ENCODE measurements at regions not wholly inside any gene's neighbourhood (a gene's known extent, or its start where the extent isn't known, plus 50 kb on each side); places are given as distances from the start of the nearest gene placed in this dataset.
"Not testable (repeated sequence)": the region's sequence is repeated elsewhere in the genome, so short reads cannot be mapped to it uniquely, and the experiment has no call there.

DNA sequence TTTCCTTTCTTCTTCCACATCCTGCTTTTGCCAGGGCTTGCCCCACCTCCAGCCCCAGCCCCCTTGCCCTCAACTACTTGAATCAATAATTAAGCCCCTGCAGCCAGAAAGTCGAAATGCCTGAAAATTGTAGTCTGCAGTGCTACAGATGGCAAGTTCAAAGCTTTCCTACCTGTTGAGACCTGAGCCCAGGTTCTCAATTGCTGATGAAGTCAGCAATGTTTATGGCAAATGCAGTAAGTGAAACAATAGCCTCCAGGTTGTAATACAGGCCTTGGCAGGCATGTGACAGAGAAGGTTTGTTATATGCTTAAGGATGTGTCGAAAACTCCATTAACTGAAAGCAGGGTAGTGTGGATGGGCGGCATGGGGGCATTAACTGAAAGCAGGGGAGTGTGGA, 181.1 kb upstream of the SESN3 start:
- no peak overlapping the region for H3K9ac ChIP-seq (ENCODE audit: low read length)
- H3K9me3 ChIP-seq (ENCODE audit: control insufficient read depth in 1 of 2, insufficient read depth in 1 of 2, low read depth in 1 of 2, low read length in 2 of 2), result no peaks in the 10 kb centered on the region
- CTCF ChIA-PET, result no interaction called here
- H4K20me1 ChIP-seq (ENCODE audit: insufficient read depth), result no peaks in the 10 kb centered on the region
- DNase-seq (ENCODE audit: low read depth, low spot score) (no peak), ATAC-seq (no peak)
- RAD21 ChIA-PET (ENCODE audit: low non-redundant PET in 1 of 2, low total read pairs in 2 of 2, uncharacterized antibody in 2 of 2, unreplicated experiment in 2 of 2), result no interaction called here
- no peak overlapping the region for H3K4me3 ChIP-seq (replicated peaks in 1 of 2; ENCODE audit: low read depth in 1 of 2, low read length in 2 of 2)
- intact Hi-C loops (cut with micrococcal nuclease), result no loop called here
- H3K4me1 ChIP-seq (ENCODE audit: control insufficient read depth in 1 of 2, insufficient read depth in 2 of 2, low read length in 2 of 2), result no peaks in the 10 kb centered on the region
- no peaks in the 10 kb centered on the region for H3K79me2 ChIP-seq (ENCODE audit: insufficient read depth, low read length)
- no TSS peak for BruUV-seq (replicated peaks)
- no peaks in the 10 kb centered on the region for H3K36me3 ChIP-seq (ENCODE audit: control insufficient read depth in 1 of 2, insufficient read depth in 2 of 2, low read length in 2 of 2)
- no peak for TF ChIP-seq CEBPB (IDR thresholded peaks at IDR 0.05; ENCODE audit: low read depth)
- no peak for TF ChIP-seq ELF1 (IDR thresholded peaks at IDR 0.05; ENCODE audit: borderline replicate concordance, low read depth)
- no peak for TF ChIP-seq CBX3 (IDR thresholded peaks at IDR 0.05; ENCODE audit: low read depth)
- no peak for TF ChIP-seq POLR2A (IDR thresholded peaks at IDR 0.05; ENCODE audit: borderline replicate concordance, extremely low read depth, insufficient read depth, insufficient read length)
- no peak for TF ChIP-seq POLR2AphosphoS5 (IDR thresholded peaks at IDR 0.05; ENCODE audit: low read depth, low read length)
- no peak for TF ChIP-seq FOSL1 (IDR thresholded peaks at IDR 0.05; ENCODE audit: low read depth)
- TF ChIP-seq, protein P1, sequence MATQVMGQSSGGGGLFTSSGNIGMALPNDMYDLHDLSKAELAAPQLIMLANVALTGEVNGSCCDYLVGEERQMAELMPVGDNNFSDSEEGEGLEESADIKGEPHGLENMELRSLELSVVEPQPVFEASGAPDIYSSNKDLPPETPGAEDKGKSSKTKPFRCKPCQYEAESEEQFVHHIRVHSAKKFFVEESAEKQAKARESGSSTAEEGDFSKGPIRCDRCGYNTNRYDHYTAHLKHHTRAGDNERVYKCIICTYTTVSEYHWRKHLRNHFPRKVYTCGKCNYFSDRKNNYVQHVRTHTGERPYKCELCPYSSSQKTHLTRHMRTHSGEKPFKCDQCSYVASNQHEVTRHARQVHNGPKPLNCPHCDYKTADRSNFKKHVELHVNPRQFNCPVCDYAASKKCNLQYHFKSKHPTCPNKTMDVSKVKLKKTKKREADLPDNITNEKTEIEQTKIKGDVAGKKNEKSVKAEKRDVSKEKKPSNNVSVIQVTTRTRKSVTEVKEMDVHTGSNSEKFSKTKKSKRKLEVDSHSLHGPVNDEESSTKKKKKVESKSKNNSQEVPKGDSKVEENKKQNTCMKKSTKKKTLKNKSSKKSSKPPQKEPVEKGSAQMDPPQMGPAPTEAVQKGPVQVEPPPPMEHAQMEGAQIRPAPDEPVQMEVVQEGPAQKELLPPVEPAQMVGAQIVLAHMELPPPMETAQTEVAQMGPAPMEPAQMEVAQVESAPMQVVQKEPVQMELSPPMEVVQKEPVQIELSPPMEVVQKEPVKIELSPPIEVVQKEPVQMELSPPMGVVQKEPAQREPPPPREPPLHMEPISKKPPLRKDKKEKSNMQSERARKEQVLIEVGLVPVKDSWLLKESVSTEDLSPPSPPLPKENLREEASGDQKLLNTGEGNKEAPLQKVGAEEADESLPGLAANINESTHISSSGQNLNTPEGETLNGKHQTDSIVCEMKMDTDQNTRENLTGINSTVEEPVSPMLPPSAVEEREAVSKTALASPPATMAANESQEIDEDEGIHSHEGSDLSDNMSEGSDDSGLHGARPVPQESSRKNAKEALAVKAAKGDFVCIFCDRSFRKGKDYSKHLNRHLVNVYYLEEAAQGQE (IDR thresholded peaks at IDR 0.05; ENCODE audit: low read depth), result no peak
- TF ChIP-seq SIN3A (IDR thresholded peaks at IDR 0.05; ENCODE audit: low read depth), result no peak
- TF ChIP-seq TCF7L2 (IDR thresholded peaks at IDR 0.05; ENCODE audit: borderline replicate concordance, extremely low read depth, insufficient read depth, insufficient read length), result no peak
- no peak for TF ChIP-seq RAD21 (IDR thresholded peaks at IDR 0.05; ENCODE audit: low read depth)
- no peak for TF ChIP-seq EZH2phosphoT487 (IDR thresholded peaks at IDR 0.05; ENCODE audit: borderline replicate concordance)
- no peak for TF ChIP-seq SP1 (IDR thresholded peaks at IDR 0.05; ENCODE audit: low read depth)
- no peak for TF ChIP-seq ZFX (IDR thresholded peaks at IDR 0.05)
- TF ChIP-seq, protein P2, sequence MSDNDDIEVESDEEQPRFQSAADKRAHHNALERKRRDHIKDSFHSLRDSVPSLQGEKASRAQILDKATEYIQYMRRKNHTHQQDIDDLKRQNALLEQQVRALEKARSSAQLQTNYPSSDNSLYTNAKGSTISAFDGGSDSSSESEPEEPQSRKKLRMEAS (IDR thresholded peaks at IDR 0.05), result no peak
- TF ChIP-seq SRF (IDR thresholded peaks at IDR 0.05; ENCODE audit: low read depth), result no peak
- no peak for TF ChIP-seq JUND (IDR thresholded peaks at IDR 0.05)
- no peak overlapping the region for H3K27ac ChIP-seq (ENCODE audit: low read depth, low read length)
- no peaks in the 10 kb centered on the region for H3K9me2 ChIP-seq (ENCODE audit: insufficient read depth)
- no peak overlapping the region for H2AFZ ChIP-seq (ENCODE audit: low read depth, low read length, poor library complexity, severe bottlenecking)
- H3K27me3 ChIP-seq (ENCODE audit: insufficient read depth, low read length), result no peaks in the 10 kb centered on the region; the same call in 1 of the 2 replicates
- POLR2A ChIA-PET, result no interaction called here
- no peak overlapping the region for H3K4me2 ChIP-seq (ENCODE audit: low read length)

DNA sequence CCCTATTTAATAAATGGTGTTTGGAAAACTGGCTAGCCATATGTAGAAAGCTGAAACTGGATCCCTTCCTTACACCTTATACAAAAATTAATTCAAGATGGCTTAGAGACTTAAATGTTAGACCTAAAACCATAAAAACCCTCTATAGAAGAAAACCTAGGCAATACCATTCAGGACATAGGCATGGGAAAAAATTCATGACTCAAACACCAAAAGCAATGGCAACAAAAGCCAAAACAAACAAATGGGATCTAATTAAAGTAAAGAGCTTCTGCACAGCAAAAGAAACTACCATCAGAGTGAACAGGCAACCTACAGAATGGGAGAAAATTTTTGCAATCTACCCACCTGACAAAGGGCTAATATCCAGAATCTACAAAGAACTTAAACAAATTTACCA, 179.7 kb upstream of the SESN3 start:
- H4K20me1 ChIP-seq (ENCODE audit: insufficient read depth); H3K9ac ChIP-seq (ENCODE audit: low read length); H3K4me2 ChIP-seq (ENCODE audit: low read length); H3K9me2 ChIP-seq (ENCODE audit: insufficient read depth); RAD21 ChIA-PET (ENCODE audit: low non-redundant PET in 1 of 2, low total read pairs in 2 of 2, uncharacterized antibody in 2 of 2, unreplicated experiment in 2 of 2); BruUV-seq (replicated peaks); H3K36me3 ChIP-seq (ENCODE audit: control insufficient read depth in 1 of 2, insufficient read depth in 2 of 2, low read length in 2 of 2); H3K4me3 ChIP-seq (replicated peaks in 1 of 2; ENCODE audit: low read depth in 1 of 2, low read length in 2 of 2); H3K9me3 ChIP-seq (ENCODE audit: control insufficient read depth in 1 of 2, insufficient read depth in 1 of 2, low read depth in 1 of 2, low read length in 2 of 2); H3K27me3 ChIP-seq (ENCODE audit: insufficient read depth, low read length); H3K79me2 ChIP-seq (ENCODE audit: insufficient read depth, low read length); DNase-seq (ENCODE audit: low read depth, low spot score); CTCF ChIA-PET; H3K4me1 ChIP-seq (ENCODE audit: control insufficient read depth in 1 of 2, insufficient read depth in 2 of 2, low read length in 2 of 2); POLR2A ChIA-PET; H2AFZ ChIP-seq (ENCODE audit: low read depth, low read length, poor library complexity, severe bottlenecking); H3K27ac ChIP-seq (ENCODE audit: low read depth, low read length); ATAC-seq; intact Hi-C loops (cut with micrococcal nuclease): not testable (repeated sequence)

Data from HCT116 (cell line).